ENCODE measurements at regions not wholly inside any gene's neighbourhood (a gene's known extent, or its start where the extent isn't known, plus 50 kb on each side); places are given as distances from the start of the nearest gene placed in this dataset.

GRCh38 chr20:6940876-6941275, 173.4 kb downstream of the BMP2 start:
- DNase-seq: no peak
- no peak overlapping the region for H3K9ac ChIP-seq (ENCODE audit: low read length)
- CTCF ChIA-PET: no interaction called here
- Mint-ChIP-seq H3K27ac (no peak overlapping the region), H3K9me3 (ENCODE audit: insufficient read depth) (no peaks in the 10 kb centered on the region), H3K4me3 (no peak overlapping the region), H3K27me3 (no peaks in the 10 kb centered on the region), H3K4me1 (no peaks in the 10 kb centered on the region)
- no peaks in the 10 kb centered on the region for H3K9me3 ChIP-seq (ENCODE audit: control extremely low read depth in 1 of 3, control insufficient read depth in 2 of 3, insufficient read depth in 1 of 3, low read length in 2 of 3)
- H3K36me3 ChIP-seq (replicated peaks in 1 of 2; ENCODE audit: control extremely low read depth in 1 of 2, control insufficient read depth in 1 of 2, extremely low read depth in 1 of 2, insufficient read depth in 2 of 2, low read length in 1 of 2): no peaks in the 10 kb centered on the region
- no peak for TF ChIP-seq CTCF (IDR thresholded peaks at IDR 0.05)
- no peak for TF ChIP-seq EZH2 (IDR thresholded peaks at IDR 0.05; ENCODE audit: borderline replicate concordance, insufficient read depth, low read depth, low read length, poor library complexity, severe bottlenecking)
- ATAC-seq (ENCODE audit: low read depth): no peak
- intact Hi-C loops (cut with micrococcal nuclease): no loop called here
- H2AFZ ChIP-seq (ENCODE audit: insufficient read depth, low read depth, low read length, poor library complexity, severe bottlenecking): no peak overlapping the region
- H3K4me3 ChIP-seq (ENCODE audit: control extremely low read depth in 1 of 5, extremely low read depth in 1 of 5, insufficient read depth in 1 of 5, low read depth in 2 of 5, low read length in 4 of 5): no peak overlapping the region
- H3K27me3 ChIP-seq (replicated peaks in 1 of 4; ENCODE audit: control extremely low read depth in 1 of 4, control insufficient read depth in 3 of 4, insufficient read depth in 4 of 4, low read length in 3 of 4): no peaks in the 10 kb centered on the region
- H3K27ac ChIP-seq (ENCODE audit: low read length in 2 of 2): no peak overlapping the region
- no peak overlapping the region for H3K4me2 ChIP-seq (replicated peaks; ENCODE audit: low read depth, low read length, poor library complexity, severe bottlenecking)
- H3K4me1 ChIP-seq (ENCODE audit: control insufficient read depth in 2 of 2, insufficient read depth in 2 of 2, low read length in 2 of 2): no peaks in the 10 kb centered on the region
- no peaks in the 10 kb centered on the region for H3K79me2 ChIP-seq (ENCODE audit: control insufficient read depth, insufficient read depth, low read length)
- no CpG with 5 or more reads among the region's 2 CpGs for WGBS (ENCODE audit: insufficient coverage)
- no peaks in the 10 kb centered on the region for H4K20me1 ChIP-seq (ENCODE audit: control insufficient read depth, insufficient read depth, low read length, poor library complexity, severe bottlenecking)
- POLR2A ChIA-PET: no interaction called here

- TF ChIP-seq CTCF (IDR thresholded peaks at IDR 0.05): no peak
- TF ChIP-seq EZH2 (IDR thresholded peaks at IDR 0.05; ENCODE audit: borderline replicate concordance, insufficient read depth, low read depth, low read length, poor library complexity, severe bottlenecking): no peak
- Histone ChIP-seq H3K27me3 (replicated peaks in 1 of 4; ENCODE audit: control extremely low read depth in 1 of 4, control insufficient read depth in 3 of 4, insufficient read depth in 4 of 4, low read length in 3 of 4) (no peaks in the 10 kb centered on the region), H3K27ac (ENCODE audit: low read length in 2 of 2) (no peak overlapping the region), H4K20me1 (ENCODE audit: control insufficient read depth, insufficient read depth, low read length, poor library complexity, severe bottlenecking) (no peaks in the 10 kb centered on the region), H3K36me3 (replicated peaks in 1 of 2; ENCODE audit: control extremely low read depth in 1 of 2, control insufficient read depth in 1 of 2, extremely low read depth in 1 of 2, insufficient read depth in 2 of 2, low read length in 1 of 2) (no peaks in the 10 kb centered on the region), H3K9me3 (ENCODE audit: control extremely low read depth in 1 of 3, control insufficient read depth in 2 of 3, insufficient read depth in 1 of 3, low read length in 2 of 3) (no peaks in the 10 kb centered on the region), H2AFZ (ENCODE audit: insufficient read depth, low read depth, low read length, poor library complexity, severe bottlenecking) (no peak overlapping the region), H3K4me2 (replicated peaks; ENCODE audit: low read depth, low read length, poor library complexity, severe bottlenecking) (no peak overlapping the region), H3K9ac (ENCODE audit: low read length) (no peak overlapping the region), H3K79me2 (ENCODE audit: control insufficient read depth, insufficient read depth, low read length) (no peaks in the 10 kb centered on the region), H3K4me1 (ENCODE audit: control insufficient read depth in 2 of 2, insufficient read depth in 2 of 2, low read length in 2 of 2) (no peaks in the 10 kb centered on the region), H3K4me3 (ENCODE audit: control extremely low read depth in 1 of 5, extremely low read depth in 1 of 5, insufficient read depth in 1 of 5, low read depth in 2 of 5, low read length in 4 of 5) (no peak overlapping the region)
- no peaks in the 10 kb centered on the region for H3K4me1 Mint-ChIP-seq
- DNase-seq: no peak
- ATAC-seq (ENCODE audit: low read depth): no peak
- H3K9me3 Mint-ChIP-seq (ENCODE audit: insufficient read depth): no peaks in the 10 kb centered on the region
- H3K27me3 Mint-ChIP-seq: no peaks in the 10 kb centered on the region
- CTCF ChIA-PET: no interaction called here
- POLR2A ChIA-PET: no interaction called here
- H3K4me3 Mint-ChIP-seq: no peak overlapping the region
- no peak overlapping the region for H3K27ac Mint-ChIP-seq
- WGBS (ENCODE audit: insufficient coverage): 97% methylated on average over 2 of the region's 2 CpGs
- intact Hi-C loops (cut with micrococcal nuclease): no loop called here
Observed at GRCh38 chr20:6941571-6941970, 174.1 kb downstream of the BMP2 start.

All from B cell (primary cell).